BJ (cell line): ENCODE measurements at regions not wholly inside any gene's neighbourhood (a gene's known extent, or its start where the extent isn't known, plus 50 kb on each side); places are given as distances from the start of the nearest gene placed in this dataset.

Experiments
- CTCF ChIA-PET: fragments of 350-600 bp; formaldehyde crosslinking; extraction: SDS; loops from one replicate; lab custom pipeline; 2021; ENCODE audit warnings: antibody characterized with exemption, inconsistent platforms; lab: Yijun Ruan, JAX
- POLR2A ChIA-PET: fragments of 300-600 bp; sonication (Branson Sonifier 250); formaldehyde crosslinking; extraction: SDS; loops from one replicate; lab custom pipeline; 2021; ENCODE audit warnings: antibody characterized with exemption; lab: Charles Lee
- DNase-seq: peaks from one replicate; pipeline ENCODE4 v3.0.0-alpha.2; 2011; ENCODE audit warnings: low read depth
- H3K27me3 ChIP-seq: 2 replicates; pipeline ENCODE4 v1.6.0; 2011; ENCODE audit warnings: low read length; ENCODE audit not compliant: control insufficient read depth, insufficient read depth
- H3K36me3 ChIP-seq: 2 replicates; pipeline ENCODE4 v1.5.1; 2011; ENCODE audit warnings: low read length; ENCODE audit not compliant: control insufficient read depth, insufficient read depth
- H3K4me3 ChIP-seq: 2 replicates; pipeline ENCODE4 v1.5.1; 2011; ENCODE audit warnings: low read depth, mild to moderate bottlenecking, control low read depth, low read length
- TF ChIP-seq, protein P1 (sequence below): IDR thresholded peaks from 2 replicates; pipeline ENCODE4 v1.5.1; 2011; ENCODE audit warnings: low read depth, mild to moderate bottlenecking, control low read depth, inconsistent platforms, low read length, moderate library complexity; ENCODE audit not compliant: insufficient read depth

DNA sequence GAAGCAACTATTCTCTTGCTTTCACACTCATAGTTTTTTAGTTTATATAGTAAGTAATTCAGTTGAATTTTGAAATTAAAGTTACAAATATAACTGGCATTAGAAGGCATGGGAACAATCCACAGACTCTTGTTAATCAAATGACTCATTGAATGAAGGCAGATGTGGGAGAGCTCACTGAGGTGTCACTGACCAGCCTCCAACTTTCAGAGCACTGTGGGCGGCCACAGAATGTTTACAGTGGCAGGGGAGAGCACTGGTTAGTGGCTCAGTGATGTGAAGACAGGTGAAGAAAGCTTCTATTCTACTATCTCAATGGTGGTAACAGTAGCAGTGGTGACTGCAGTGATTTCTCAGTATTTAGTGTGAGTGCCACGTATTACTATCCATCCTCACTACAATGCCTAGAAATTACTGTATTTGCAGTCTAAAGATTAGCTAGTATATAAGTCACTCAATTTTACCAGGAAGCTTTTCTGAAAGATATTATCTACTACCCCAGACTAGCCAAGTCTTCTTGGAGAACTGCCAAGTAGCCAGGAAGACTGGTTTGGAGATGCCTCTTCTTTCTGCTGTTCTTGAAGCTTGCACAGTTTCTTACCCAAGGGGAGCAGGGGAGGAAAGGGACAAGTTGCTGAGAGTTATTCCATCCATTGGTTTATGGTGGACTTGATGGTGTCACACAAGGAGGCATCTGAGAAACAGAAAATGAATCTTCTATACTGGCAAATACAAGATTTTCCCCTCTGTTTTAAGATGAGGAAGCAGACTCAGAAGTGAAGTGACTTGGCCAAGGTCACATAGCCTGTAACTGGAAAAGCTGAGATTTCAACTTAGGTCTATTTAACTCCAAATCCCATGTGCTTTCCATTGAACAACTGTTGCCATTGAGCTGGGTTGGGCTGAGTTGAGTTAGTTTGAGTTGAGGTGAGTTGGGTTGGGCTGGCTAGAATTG lies 231.2 kb downstream of the ANKRD60 start:
- Histone ChIP-seq H3K36me3 (no peaks in the 10 kb centered on the region), H3K4me3 (no peak overlapping the region), H3K27me3 (peaks cover 2% of the 10 kb centered on the region; the same call in 1 of the 2 replicates)
- TF ChIP-seq, protein P1, sequence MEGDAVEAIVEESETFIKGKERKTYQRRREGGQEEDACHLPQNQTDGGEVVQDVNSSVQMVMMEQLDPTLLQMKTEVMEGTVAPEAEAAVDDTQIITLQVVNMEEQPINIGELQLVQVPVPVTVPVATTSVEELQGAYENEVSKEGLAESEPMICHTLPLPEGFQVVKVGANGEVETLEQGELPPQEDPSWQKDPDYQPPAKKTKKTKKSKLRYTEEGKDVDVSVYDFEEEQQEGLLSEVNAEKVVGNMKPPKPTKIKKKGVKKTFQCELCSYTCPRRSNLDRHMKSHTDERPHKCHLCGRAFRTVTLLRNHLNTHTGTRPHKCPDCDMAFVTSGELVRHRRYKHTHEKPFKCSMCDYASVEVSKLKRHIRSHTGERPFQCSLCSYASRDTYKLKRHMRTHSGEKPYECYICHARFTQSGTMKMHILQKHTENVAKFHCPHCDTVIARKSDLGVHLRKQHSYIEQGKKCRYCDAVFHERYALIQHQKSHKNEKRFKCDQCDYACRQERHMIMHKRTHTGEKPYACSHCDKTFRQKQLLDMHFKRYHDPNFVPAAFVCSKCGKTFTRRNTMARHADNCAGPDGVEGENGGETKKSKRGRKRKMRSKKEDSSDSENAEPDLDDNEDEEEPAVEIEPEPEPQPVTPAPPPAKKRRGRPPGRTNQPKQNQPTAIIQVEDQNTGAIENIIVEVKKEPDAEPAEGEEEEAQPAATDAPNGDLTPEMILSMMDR: no peak
- POLR2A ChIA-PET: no interaction called here
- DNase-seq: peak; percentile 53
- CTCF ChIA-PET: interaction anchor here (1.3 kb wide), 1 partner anchor 23 kb away, joined by 3 read pairs; no protein-coding TSS in a partner anchor

DNA sequence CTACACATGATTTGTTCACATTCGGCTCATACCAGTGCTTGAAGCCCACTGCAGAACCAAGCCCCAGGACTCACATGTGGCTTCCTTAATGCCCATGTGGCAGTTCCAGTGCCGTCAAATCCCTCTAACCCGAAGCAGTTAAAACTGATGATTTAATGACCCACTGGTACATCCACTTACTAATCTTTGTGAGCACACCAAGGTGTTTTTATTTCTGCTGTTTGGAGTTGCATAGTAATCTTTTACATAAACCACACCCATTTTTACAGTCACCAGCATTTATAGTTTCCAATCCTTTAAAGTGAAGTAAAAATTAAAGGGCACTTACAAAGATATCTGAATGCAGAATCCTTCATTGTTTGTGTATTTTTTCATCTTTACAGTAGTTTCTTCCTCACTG lies 232.0 kb downstream of the ANKRD60 start:
- DNase-seq: no peak
- H3K4me3 ChIP-seq: no peak overlapping the region

DNA sequence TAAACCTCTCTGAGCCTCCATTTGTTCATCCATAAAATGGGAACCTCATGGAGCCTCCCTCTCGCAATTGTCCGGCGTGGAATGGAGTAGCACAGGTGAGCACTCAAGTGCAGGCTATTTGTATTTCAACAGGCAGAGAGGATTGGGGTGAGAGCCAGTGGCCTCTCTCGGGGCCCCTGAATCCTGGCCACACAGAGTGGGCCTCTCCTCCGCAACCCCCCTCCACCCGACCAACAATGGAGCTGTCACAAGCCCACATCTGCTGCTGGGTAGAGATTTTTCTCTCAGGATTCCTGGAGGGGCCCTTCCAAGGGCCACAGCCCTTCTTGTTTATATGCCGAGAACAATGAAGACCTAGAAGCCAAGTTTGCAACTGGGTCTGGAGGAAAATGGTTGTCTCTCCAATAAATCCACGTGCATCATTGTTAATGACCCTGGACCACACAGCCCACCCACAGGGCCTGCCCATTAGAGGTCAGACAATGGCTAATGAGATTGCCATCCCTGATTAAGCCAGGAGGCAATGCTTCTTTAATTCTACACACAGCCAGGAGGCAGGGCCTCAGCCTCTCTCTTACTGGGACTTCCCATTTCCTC lies 233.0 kb downstream of the ANKRD60 start:
- TF ChIP-seq, protein P1: no peak
- POLR2A ChIA-PET: no interaction called here
- no peak for DNase-seq
- CTCF ChIA-PET: no interaction called here
- Histone ChIP-seq H3K27me3 (peaks cover 2% of the 10 kb centered on the region; the same call in 1 of the 2 replicates), H3K4me3 (no peak overlapping the region), H3K36me3 (no peaks in the 10 kb centered on the region)

More for the DNA sequence above, 232.0 kb downstream of the ANKRD60 start:
- TF ChIP-seq, protein P1: no peak
- Histone ChIP-seq H3K27me3 (peaks cover 2% of the 10 kb centered on the region; the same call in 1 of the 2 replicates), H3K36me3 (no peaks in the 10 kb centered on the region)
- ChIA-PET POLR2A (no interaction called here), CTCF (no interaction called here)

DNA sequence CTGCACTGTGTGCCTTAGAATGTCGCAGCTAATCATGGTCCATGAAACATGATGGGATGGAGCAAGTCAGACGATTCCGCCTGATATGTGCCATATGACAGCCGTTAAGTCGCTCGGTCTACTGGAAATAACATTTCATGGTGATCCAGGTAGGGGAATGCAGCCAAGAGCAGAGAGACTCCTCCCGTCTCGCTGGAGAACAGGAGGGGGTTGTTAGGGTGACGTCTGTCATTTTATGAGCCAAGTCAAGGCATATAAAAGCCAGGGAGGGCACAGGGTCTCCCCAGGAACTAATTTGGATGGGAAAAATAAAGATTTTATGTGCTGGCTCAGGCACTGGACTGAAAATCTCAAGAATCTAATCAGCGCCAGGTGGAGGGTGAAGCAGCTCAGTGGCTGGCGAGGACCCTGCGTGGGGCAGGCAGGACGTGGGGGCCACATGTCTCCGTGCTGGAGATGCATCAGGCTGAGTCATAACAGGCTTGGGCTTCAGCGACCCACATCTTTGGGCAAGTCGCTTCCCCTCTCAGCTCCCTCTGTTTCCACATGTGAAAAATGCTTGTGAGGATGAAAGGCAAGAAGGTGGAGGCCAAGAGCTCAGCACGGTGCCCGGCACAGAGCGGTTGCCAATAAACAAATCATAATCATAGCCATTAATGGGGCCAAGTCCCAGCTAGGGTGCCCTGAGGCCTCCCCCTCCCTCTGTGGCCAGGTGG lies 234.6 kb downstream of the ANKRD60 start:
- Histone ChIP-seq H3K27me3 (no peaks in the 10 kb centered on the region; the same call in 1 of the 2 replicates), H3K36me3 (no peaks in the 10 kb centered on the region), H3K4me3 (no peak overlapping the region)
- no peak for DNase-seq
- TF ChIP-seq, protein P1: no peak
- CTCF ChIA-PET: interaction anchor here (1.0 kb wide), 1 partner anchor 340 kb away, joined by 3 read pairs; no protein-coding TSS in a partner anchor
- POLR2A ChIA-PET: no interaction called here
